ENCODE measurements at regions not wholly inside any gene's neighbourhood (a gene's known extent, or its start where the extent isn't known, plus 50 kb on each side); places are given as distances from the start of the nearest gene placed in this dataset.

DNA sequence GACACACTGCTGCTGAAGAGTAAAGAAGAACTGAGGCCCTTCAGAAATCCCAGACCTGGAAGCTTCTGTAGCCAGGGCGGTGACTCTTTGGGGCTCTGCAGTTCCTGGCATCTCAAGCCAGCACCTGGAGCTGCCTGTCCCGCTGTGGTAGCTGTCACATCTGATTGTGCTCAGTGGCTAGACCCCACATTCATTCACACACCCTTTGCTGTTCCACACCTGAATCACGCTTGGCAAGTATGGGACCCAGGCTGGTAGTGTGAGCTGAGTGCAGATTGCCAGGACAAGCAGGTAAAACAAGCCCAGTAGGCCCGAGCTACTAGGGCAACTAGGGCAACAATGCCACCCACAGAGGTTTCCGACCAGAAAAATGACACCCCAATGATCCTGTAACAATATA is 218.2 kb downstream of the VGLL3 start:
- TF ChIP-seq, protein P1, sequence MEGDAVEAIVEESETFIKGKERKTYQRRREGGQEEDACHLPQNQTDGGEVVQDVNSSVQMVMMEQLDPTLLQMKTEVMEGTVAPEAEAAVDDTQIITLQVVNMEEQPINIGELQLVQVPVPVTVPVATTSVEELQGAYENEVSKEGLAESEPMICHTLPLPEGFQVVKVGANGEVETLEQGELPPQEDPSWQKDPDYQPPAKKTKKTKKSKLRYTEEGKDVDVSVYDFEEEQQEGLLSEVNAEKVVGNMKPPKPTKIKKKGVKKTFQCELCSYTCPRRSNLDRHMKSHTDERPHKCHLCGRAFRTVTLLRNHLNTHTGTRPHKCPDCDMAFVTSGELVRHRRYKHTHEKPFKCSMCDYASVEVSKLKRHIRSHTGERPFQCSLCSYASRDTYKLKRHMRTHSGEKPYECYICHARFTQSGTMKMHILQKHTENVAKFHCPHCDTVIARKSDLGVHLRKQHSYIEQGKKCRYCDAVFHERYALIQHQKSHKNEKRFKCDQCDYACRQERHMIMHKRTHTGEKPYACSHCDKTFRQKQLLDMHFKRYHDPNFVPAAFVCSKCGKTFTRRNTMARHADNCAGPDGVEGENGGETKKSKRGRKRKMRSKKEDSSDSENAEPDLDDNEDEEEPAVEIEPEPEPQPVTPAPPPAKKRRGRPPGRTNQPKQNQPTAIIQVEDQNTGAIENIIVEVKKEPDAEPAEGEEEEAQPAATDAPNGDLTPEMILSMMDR (IDR thresholded peaks at IDR 0.05): no peak
- TF ChIP-seq EZH2phosphoT487 (IDR thresholded peaks at IDR 0.05) (no peak), EZH2 (IDR thresholded peaks at IDR 0.05) (no peak)
